ENCODE measurements at regions not wholly inside any gene's neighbourhood (a gene's known extent, or its start where the extent isn't known, plus 50 kb on each side); places are given as distances from the start of the nearest gene placed in this dataset.

- no peak for DNase-seq (ENCODE audit: extremely low read depth in 1 of 11, low read depth in 9 of 11, low spot score in 4 of 11)
These were observed 263.8 kb downstream of the HDGFL1 start for GRCh38 chr6:22833191-22833590.

- no peak for DNase-seq (ENCODE audit: extremely low read depth in 1 of 11, low read depth in 9 of 11, low spot score in 4 of 11)
These were observed 269.0 kb downstream of the HDGFL1 start for GRCh38 chr6:22838345-22838744.

GRCh38 chr6:22845467-22845866 is 276.1 kb downstream of the HDGFL1 start:
- no peak for DNase-seq (ENCODE audit: extremely low read depth in 1 of 11, low read depth in 9 of 11, low spot score in 4 of 11)

- no peak for DNase-seq (ENCODE audit: extremely low read depth in 1 of 11, low read depth in 9 of 11, low spot score in 4 of 11)
These were observed 278.8 kb downstream of the HDGFL1 start for GRCh38 chr6:22848121-22848520.

- no peak for DNase-seq (ENCODE audit: extremely low read depth in 1 of 11, low read depth in 9 of 11, low spot score in 4 of 11)
These were observed 280.6 kb downstream of the HDGFL1 start for GRCh38 chr6:22849921-22850320.

GRCh38 chr6:22852101-22852500 is 282.7 kb downstream of the HDGFL1 start:
- no peak for DNase-seq (ENCODE audit: extremely low read depth in 1 of 11, low read depth in 9 of 11, low spot score in 4 of 11)

- no peak for DNase-seq (ENCODE audit: extremely low read depth in 1 of 11, low read depth in 9 of 11, low spot score in 4 of 11)
These were observed 304.3 kb downstream of the HDGFL1 start for GRCh38 chr6:22873513-22874136.

- DNase-seq (ENCODE audit: extremely low read depth in 1 of 11, low read depth in 9 of 11, low spot score in 4 of 11) = no peak
These were observed 306.5 kb downstream of the HDGFL1 start for GRCh38 chr6:22875845-22876244.

- no peak for DNase-seq (ENCODE audit: extremely low read depth in 1 of 11, low read depth in 9 of 11, low spot score in 4 of 11)
These were observed 308.9 kb downstream of the HDGFL1 start for GRCh38 chr6:22878324-22878701.

GRCh38 chr6:22878706-22879105 is 309.3 kb downstream of the HDGFL1 start:
- no peak for DNase-seq (ENCODE audit: extremely low read depth in 1 of 11, low read depth in 9 of 11, low spot score in 4 of 11)

GRCh38 chr6:22880686-22881433 is 311.5 kb downstream of the HDGFL1 start:
- DNase-seq (ENCODE audit: extremely low read depth in 1 of 11, low read depth in 9 of 11, low spot score in 4 of 11) = no peak

GRCh38 chr6:22882581-22882980 is 313.2 kb downstream of the HDGFL1 start:
- no peak for DNase-seq (ENCODE audit: extremely low read depth in 1 of 11, low read depth in 9 of 11, low spot score in 4 of 11)

- DNase-seq (ENCODE audit: extremely low read depth in 1 of 11, low read depth in 9 of 11, low spot score in 4 of 11) = no peak
These were observed 313.8 kb downstream of the HDGFL1 start for GRCh38 chr6:22883061-22883717.

GRCh38 chr6:22884456-22884855 is 315.1 kb downstream of the HDGFL1 start:
- no peak for DNase-seq (ENCODE audit: extremely low read depth in 1 of 11, low read depth in 9 of 11, low spot score in 4 of 11)

GRCh38 chr6:22886650-22887581 is 317.6 kb downstream of the HDGFL1 start:
- DNase-seq (ENCODE audit: extremely low read depth in 1 of 11, low read depth in 9 of 11, low spot score in 4 of 11) = no peak

GRCh38 chr6:22888163-22888752 is 318.9 kb downstream of the HDGFL1 start:
- peak in 1 of 11 donors; percentile 7 for DNase-seq (ENCODE audit: extremely low read depth in 1 of 11, low read depth in 9 of 11, low spot score in 4 of 11)

- no peak for DNase-seq (ENCODE audit: extremely low read depth in 1 of 11, low read depth in 9 of 11, low spot score in 4 of 11)
These were observed 322.6 kb downstream of the HDGFL1 start for GRCh38 chr6:22891934-22892333.

- no peak for DNase-seq (ENCODE audit: extremely low read depth in 1 of 11, low read depth in 9 of 11, low spot score in 4 of 11)
These were observed 323.1 kb downstream of the HDGFL1 start for GRCh38 chr6:22892452-22892851.

- DNase-seq (ENCODE audit: extremely low read depth in 1 of 11, low read depth in 9 of 11, low spot score in 4 of 11) = no peak
These were observed 327.3 kb downstream of the HDGFL1 start for GRCh38 chr6:22896696-22897095.
